ENCODE measurements at regions not wholly inside any gene's neighbourhood (a gene's known extent, or its start where the extent isn't known, plus 50 kb on each side); places are given as distances from the start of the nearest gene placed in this dataset.

GRCh38 chr16:76194616-76195015 lies 82.6 kb upstream of the CNTNAP4 start:
- peaks cover 26% of the 10 kb centered on the region for H3K9me3 Mint-ChIP-seq
- no peaks in the 10 kb centered on the region for H3K4me1 Mint-ChIP-seq (ENCODE audit: low read depth)
- no peaks in the 10 kb centered on the region for H3K36me3 Mint-ChIP-seq (ENCODE audit: low read depth)
- no peak for DNase-seq
- H3K27me3 Mint-ChIP-seq (ENCODE audit: insufficient read depth) = no peaks in the 10 kb centered on the region
- H3K4me3 Mint-ChIP-seq = no peak overlapping the region
- no peak overlapping the region for H3K27ac Mint-ChIP-seq
- TF ChIP-seq CTCF (IDR thresholded peaks at IDR 0.05) = no peak

GRCh38 chr16:76195056-76195455 lies 82.1 kb upstream of the CNTNAP4 start:
- no peaks in the 10 kb centered on the region for H3K36me3 Mint-ChIP-seq (ENCODE audit: low read depth)
- no peak overlapping the region for H3K27ac Mint-ChIP-seq
- no peak for DNase-seq
- TF ChIP-seq CTCF (IDR thresholded peaks at IDR 0.05) = no peak
- no peaks in the 10 kb centered on the region for H3K4me1 Mint-ChIP-seq (ENCODE audit: low read depth)
- H3K9me3 Mint-ChIP-seq = peaks cover 28% of the 10 kb centered on the region
- H3K27me3 Mint-ChIP-seq (ENCODE audit: insufficient read depth) = no peaks in the 10 kb centered on the region
- no peak overlapping the region for H3K4me3 Mint-ChIP-seq

DNA sequence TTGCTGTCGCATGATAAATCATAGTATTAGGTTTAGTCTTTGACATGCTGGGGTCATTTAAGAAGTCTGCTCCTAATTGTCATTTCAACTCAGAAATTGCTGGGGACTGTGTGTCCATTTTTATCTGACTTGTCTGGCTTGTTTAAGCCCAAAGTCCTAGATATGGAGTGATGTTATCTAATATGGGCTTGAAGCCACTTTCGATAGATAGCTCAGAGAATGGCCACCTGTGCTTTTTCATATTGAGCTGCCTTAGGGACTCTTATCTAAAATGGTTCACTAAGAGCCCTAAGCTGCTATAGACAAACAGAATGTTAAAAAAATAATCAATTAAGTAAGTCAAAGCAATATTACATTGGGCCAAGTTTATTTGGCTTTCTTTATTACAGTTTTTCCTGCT lies 81.6 kb upstream of the CNTNAP4 start:
- H3K4me1 Mint-ChIP-seq (ENCODE audit: low read depth) = no peaks in the 10 kb centered on the region

GRCh38 chr16:76197900-76198299 lies 79.3 kb upstream of the CNTNAP4 start:
- no peak for DNase-seq

More for the DNA sequence above, 81.6 kb upstream of the CNTNAP4 start:
- Mint-ChIP-seq H3K27me3 (ENCODE audit: insufficient read depth) (no peaks in the 10 kb centered on the region), H3K9me3 (peaks cover 31% of the 10 kb centered on the region), H3K36me3 (ENCODE audit: low read depth) (no peaks in the 10 kb centered on the region), H3K4me3 (no peak overlapping the region), H3K27ac (no peak overlapping the region)
- DNase-seq = no peak
- TF ChIP-seq CTCF (IDR thresholded peaks at IDR 0.05) = no peak

GRCh38 chr16:76199681-76200220 lies 77.5 kb upstream of the CNTNAP4 start:
- Mint-ChIP-seq H3K27me3 (ENCODE audit: insufficient read depth) (no peaks in the 10 kb centered on the region), H3K9me3 (peaks cover 38% of the 10 kb centered on the region), H3K36me3 (ENCODE audit: low read depth) (no peaks in the 10 kb centered on the region), H3K4me1 (ENCODE audit: low read depth) (no peaks in the 10 kb centered on the region), H3K27ac (no peak overlapping the region), H3K4me3 (no peak overlapping the region)
- no peak for TF ChIP-seq CTCF (IDR thresholded peaks at IDR 0.05)
- no peak for DNase-seq

More at GRCh38 chr16:76197900-76198299, 79.3 kb upstream of the CNTNAP4 start:
- no peak for TF ChIP-seq CTCF (IDR thresholded peaks at IDR 0.05)
- H3K27ac Mint-ChIP-seq = no peak overlapping the region
- H3K4me1 Mint-ChIP-seq (ENCODE audit: low read depth) = no peaks in the 10 kb centered on the region
- no peaks in the 10 kb centered on the region for H3K36me3 Mint-ChIP-seq (ENCODE audit: low read depth)
- H3K4me3 Mint-ChIP-seq = no peak overlapping the region
- peaks cover 34% of the 10 kb centered on the region for H3K9me3 Mint-ChIP-seq
- no peaks in the 10 kb centered on the region for H3K27me3 Mint-ChIP-seq (ENCODE audit: insufficient read depth)

DNA sequence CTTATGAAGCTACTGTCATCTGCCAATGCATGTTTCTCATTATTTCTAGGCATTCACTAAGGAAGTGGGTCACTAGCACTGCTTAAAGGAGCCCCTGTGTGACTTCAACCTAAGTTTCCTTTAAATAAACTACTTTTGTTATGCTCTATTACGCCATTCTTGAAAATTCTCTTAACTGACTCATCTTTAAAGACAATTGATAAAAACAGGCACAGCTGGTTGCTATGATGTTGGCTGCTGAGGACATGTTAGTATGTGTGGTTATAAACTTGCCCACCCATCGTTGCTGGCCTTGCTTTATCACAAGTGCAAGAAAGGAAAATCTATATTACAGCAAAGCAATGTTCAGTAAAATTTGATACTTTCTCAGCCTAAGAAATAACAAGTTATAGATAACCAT lies 75.8 kb upstream of the CNTNAP4 start:
- H3K27ac Mint-ChIP-seq = no peak overlapping the region
- DNase-seq = no peak
- H3K4me3 Mint-ChIP-seq = no peak overlapping the region
- no peaks in the 10 kb centered on the region for H3K27me3 Mint-ChIP-seq (ENCODE audit: insufficient read depth)
- H3K4me1 Mint-ChIP-seq (ENCODE audit: low read depth) = no peaks in the 10 kb centered on the region
- H3K36me3 Mint-ChIP-seq (ENCODE audit: low read depth) = no peaks in the 10 kb centered on the region
- H3K9me3 Mint-ChIP-seq = peaks cover 41% of the 10 kb centered on the region
- no peak for TF ChIP-seq CTCF (IDR thresholded peaks at IDR 0.05)

All from HFFc6 (cell line).